ENCODE measurements at regions not wholly inside any gene's neighbourhood (a gene's known extent, or its start where the extent isn't known, plus 50 kb on each side); places are given as distances from the start of the nearest gene placed in this dataset.

GRCh38 chr16:85294810-85295508, 182.7 kb upstream of the CIBAR2 start:
- no peak for DNase-seq

GRCh38 chr16:85296859-85297660, 184.8 kb upstream of the CIBAR2 start:
- DNase-seq, result peak in 1 of 2 experiments; percentile 33

DNA sequence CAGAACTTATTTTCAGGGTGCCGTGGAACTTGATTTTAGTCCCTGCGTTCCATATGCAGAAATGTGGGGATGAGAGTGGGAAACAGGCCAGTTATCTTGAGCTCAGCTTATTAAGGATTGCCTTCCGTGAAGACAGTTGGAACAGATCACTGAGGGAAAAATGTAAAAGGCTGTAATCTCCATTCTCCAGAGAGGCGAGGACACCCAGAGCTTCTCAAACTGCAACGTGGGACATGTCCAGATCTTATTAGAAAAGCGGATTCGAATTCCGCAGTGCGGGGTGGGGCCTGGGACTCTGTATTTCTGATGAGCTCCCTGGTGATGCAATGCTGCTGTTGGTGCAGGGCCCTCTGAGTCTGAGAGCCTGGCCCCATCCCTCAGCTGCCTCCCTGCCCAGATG, 185.6 kb upstream of the CIBAR2 start:
- no peak for DNase-seq

- no peak for DNase-seq
These were observed 188.2 kb upstream of the CIBAR2 start for GRCh38 chr16:85300406-85300968.

GRCh38 chr16:85301231-85301630, 189.0 kb upstream of the CIBAR2 start:
- no peak for DNase-seq

- DNase-seq, result no peak
These were observed 190.0 kb upstream of the CIBAR2 start for GRCh38 chr16:85302018-85302847.

GRCh38 chr16:85302848-85303353, 190.6 kb upstream of the CIBAR2 start:
- no peak for DNase-seq

- no peak for DNase-seq
These were observed 191.1 kb upstream of the CIBAR2 start for GRCh38 chr16:85303354-85303883.

GRCh38 chr16:85304337-85304736, 192.1 kb upstream of the CIBAR2 start:
- DNase-seq, result no peak

- no peak for DNase-seq
These were observed 194.0 kb upstream of the CIBAR2 start for GRCh38 chr16:85306071-85306792.

GRCh38 chr16:85306793-85307551, 194.7 kb upstream of the CIBAR2 start:
- DNase-seq, result no peak

GRCh38 chr16:85307552-85308364, 195.5 kb upstream of the CIBAR2 start:
- no peak for DNase-seq

GRCh38 chr16:85308611-85309540, 196.6 kb upstream of the CIBAR2 start:
- DNase-seq, result no peak

- DNase-seq, result no peak
These were observed 197.7 kb upstream of the CIBAR2 start for GRCh38 chr16:85309656-85310587.

GRCh38 chr16:85310868-85311585, 198.8 kb upstream of the CIBAR2 start:
- DNase-seq, result no peak

- DNase-seq, result no peak
These were observed 199.5 kb upstream of the CIBAR2 start for GRCh38 chr16:85311741-85312140.

GRCh38 chr16:85312174-85312573, 199.9 kb upstream of the CIBAR2 start:
- DNase-seq, result no peak

Measured in SW 1271 (cell line).